WTC11 (cell line): ENCODE measurements at regions not wholly inside any gene's neighbourhood (a gene's known extent, or its start where the extent isn't known, plus 50 kb on each side); places are given as distances from the start of the nearest gene placed in this dataset.

Source experiments
- ATAC-seq: fragments of 200-7000 bp; cut with Tn5 transposase; 2 replicates; pipeline ENCODE4 v1.10.0; 2021; ENCODE audit warnings: mild to moderate bottlenecking, moderate library complexity
- CTCF ChIA-PET: fragments of 300-600 bp; sonication (Branson Sonifier 250); formaldehyde crosslinking; loops from one replicate; lab custom pipeline; 2021; ENCODE audit warnings: antibody characterized with exemption; lab: Charles Lee
- POLR2A ChIA-PET: fragments of 350-600 bp; sonication (Branson Sonifier 250); formaldehyde crosslinking; loops from one replicate; lab custom pipeline; 2021; ENCODE audit warnings: antibody characterized with exemption; lab: Charles Lee
- DNase-seq: peaks from one replicate; pipeline ENCODE4 v3.0.0; 2021; ENCODE audit warnings: low spot score
- H3K27ac Mint-ChIP-seq: 2 replicates; pipeline ENCODE4 v1.8.0; 2021; ENCODE audit warnings: mixed read lengths
- H3K27me3 Mint-ChIP-seq: 2 replicates; pipeline ENCODE4 v1.8.0; 2021; ENCODE audit warnings: low read depth, mild to moderate bottlenecking, moderate library complexity, mixed read lengths
- H3K36me3 Mint-ChIP-seq: 2 replicates; pipeline ENCODE4 v1.8.0; 2021; ENCODE audit warnings: mixed read lengths
- H3K4me1 Mint-ChIP-seq: 2 replicates; pipeline ENCODE4 v1.8.0; 2022; ENCODE audit warnings: mixed read lengths
- H3K4me3 Mint-ChIP-seq: 2 replicates; pipeline ENCODE4 v1.8.0; 2021; ENCODE audit warnings: mild to moderate bottlenecking, moderate library complexity, mixed read lengths
- H3K9me3 Mint-ChIP-seq: 2 replicates; pipeline ENCODE4 v1.8.0; 2021; ENCODE audit warnings: mixed read lengths
- E2F4 ChIP-seq: sonication (generic); formaldehyde crosslinking; IDR thresholded peaks from 2 replicates; pipeline ENCODE4 v1.8.1; 2022; ENCODE audit warnings: low read depth, mild to moderate bottlenecking, moderate library complexity, missing genetic modification reagents, borderline replicate concordance
- ELF4 ChIP-seq: sonication (generic); formaldehyde crosslinking; IDR thresholded peaks from 2 replicates; pipeline ENCODE4 v1.8.1; 2022; ENCODE audit warnings: low read depth, mild to moderate bottlenecking, moderate library complexity, missing genetic modification reagents
- ETV6 ChIP-seq: sonication (generic); formaldehyde crosslinking; IDR thresholded peaks from 2 replicates; pipeline ENCODE4 v1.8.1; 2022; ENCODE audit warnings: mild to moderate bottlenecking, missing genetic modification reagents
- FOXP1 ChIP-seq: sonication (generic); formaldehyde crosslinking; IDR thresholded peaks from 2 replicates; pipeline ENCODE4 v1.8.0; 2022; ENCODE audit warnings: missing genetic modification reagents, mild to moderate bottlenecking, moderate library complexity, borderline replicate concordance
- GRHL2 ChIP-seq: fragments of 250-450 bp; sonication (Bioruptor Pico); IDR thresholded peaks from 2 replicates; pipeline ENCODE4 v1.8.0; 2022; ENCODE audit warnings: mild to moderate bottlenecking, moderate library complexity; ENCODE audit not compliant: insufficient replicate concordance, severe bottlenecking
- RELA ChIP-seq: sonication (generic); formaldehyde crosslinking; IDR thresholded peaks from 2 replicates; pipeline ENCODE4 v1.8.1; 2022; ENCODE audit warnings: missing genetic modification reagents, mild to moderate bottlenecking, borderline replicate concordance
- SMAD3 ChIP-seq: sonication (generic); formaldehyde crosslinking; IDR thresholded peaks from 2 replicates; pipeline ENCODE4 v1.8.0; 2022; ENCODE audit warnings: missing genetic modification reagents, mild to moderate bottlenecking, borderline replicate concordance
- SOX15 ChIP-seq: fragments of 250-450 bp; sonication (Bioruptor Pico); IDR thresholded peaks from 2 replicates; pipeline ENCODE4 v1.9.0; 2021; ENCODE audit warnings: mild to moderate bottlenecking
- TP53 ChIP-seq: sonication (generic); formaldehyde crosslinking; IDR thresholded peaks from 2 replicates; pipeline ENCODE4 v1.8.1; 2023; ENCODE audit warnings: mild to moderate bottlenecking, missing genetic modification reagents
- USF2 ChIP-seq: sonication (generic); formaldehyde crosslinking; IDR thresholded peaks from 2 replicates; pipeline ENCODE4 v1.8.1; 2023; ENCODE audit warnings: mild to moderate bottlenecking, missing genetic modification reagents, moderate library complexity
- ZBTB21 ChIP-seq: sonication (generic); formaldehyde crosslinking; IDR thresholded peaks from 2 replicates; pipeline ENCODE4 v1.8.1; 2023; ENCODE audit warnings: mild to moderate bottlenecking, missing genetic modification reagents, borderline replicate concordance
- ZMAT4 ChIP-seq: fragments of 250-450 bp; sonication (Bioruptor Pico); IDR thresholded peaks from 2 replicates; pipeline ENCODE4 v1.9.0; 2021; ENCODE audit warnings: mild to moderate bottlenecking
- ZNF317 ChIP-seq: sonication (generic); formaldehyde crosslinking; IDR thresholded peaks from 2 replicates; pipeline ENCODE4 v1.8.1; 2023; ENCODE audit warnings: low read depth, mild to moderate bottlenecking, moderate library complexity, missing genetic modification reagents, borderline replicate concordance
- TF ChIP-seq, protein P1 (sequence below): sonication (generic); formaldehyde crosslinking; conservative IDR thresholded peaks from 2 replicates; pipeline ENCODE4 v1.8.1; 2022; ENCODE audit warnings: mild to moderate bottlenecking, missing genetic modification reagents
- TF ChIP-seq, protein P2 (sequence below): sonication (generic); formaldehyde crosslinking; IDR thresholded peaks from 2 replicates; pipeline ENCODE4 v1.8.0; 2022; ENCODE audit warnings: mild to moderate bottlenecking, missing genetic modification reagents
- TF ChIP-seq, protein P3 (sequence below): sonication (generic); formaldehyde crosslinking; IDR thresholded peaks from 2 replicates; pipeline ENCODE4 v1.8.1; 2023; ENCODE audit warnings: mild to moderate bottlenecking, moderate library complexity, missing genetic modification reagents
- TF ChIP-seq, protein P4 (sequence below): sonication (generic); formaldehyde crosslinking; IDR thresholded peaks from 2 replicates; pipeline ENCODE4 v1.8.1; 2022; ENCODE audit warnings: mild to moderate bottlenecking, missing genetic modification reagents, moderate library complexity, borderline replicate concordance
- TF ChIP-seq, protein P5 (sequence below): fragments of 250-450 bp; sonication (Bioruptor Pico); IDR thresholded peaks from 2 replicates; pipeline ENCODE4 v1.9.0; 2021; ENCODE audit warnings: mild to moderate bottlenecking

GRCh38 chr11:8826139-8826786, 84.7 kb upstream of the AKIP1 start (continued):
- TF ChIP-seq E2F4 (CRISPR knock-in tag): no peak
- no peak for TF ChIP-seq GRHL2 (CRISPR knock-in tag)
- TF ChIP-seq ZMAT4 (CRISPR knock-in tag): no peak
- TF ChIP-seq ELF4 (CRISPR knock-in tag): no peak
- TF ChIP-seq ZBTB21 (CRISPR knock-in tag): no peak
- TF ChIP-seq, protein P1, sequence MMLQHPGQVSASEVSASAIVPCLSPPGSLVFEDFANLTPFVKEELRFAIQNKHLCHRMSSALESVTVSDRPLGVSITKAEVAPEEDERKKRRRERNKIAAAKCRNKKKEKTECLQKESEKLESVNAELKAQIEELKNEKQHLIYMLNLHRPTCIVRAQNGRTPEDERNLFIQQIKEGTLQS (CRISPR knock-in tag): no peak
- TF ChIP-seq TP53: no peak
- TF ChIP-seq, protein P2, sequence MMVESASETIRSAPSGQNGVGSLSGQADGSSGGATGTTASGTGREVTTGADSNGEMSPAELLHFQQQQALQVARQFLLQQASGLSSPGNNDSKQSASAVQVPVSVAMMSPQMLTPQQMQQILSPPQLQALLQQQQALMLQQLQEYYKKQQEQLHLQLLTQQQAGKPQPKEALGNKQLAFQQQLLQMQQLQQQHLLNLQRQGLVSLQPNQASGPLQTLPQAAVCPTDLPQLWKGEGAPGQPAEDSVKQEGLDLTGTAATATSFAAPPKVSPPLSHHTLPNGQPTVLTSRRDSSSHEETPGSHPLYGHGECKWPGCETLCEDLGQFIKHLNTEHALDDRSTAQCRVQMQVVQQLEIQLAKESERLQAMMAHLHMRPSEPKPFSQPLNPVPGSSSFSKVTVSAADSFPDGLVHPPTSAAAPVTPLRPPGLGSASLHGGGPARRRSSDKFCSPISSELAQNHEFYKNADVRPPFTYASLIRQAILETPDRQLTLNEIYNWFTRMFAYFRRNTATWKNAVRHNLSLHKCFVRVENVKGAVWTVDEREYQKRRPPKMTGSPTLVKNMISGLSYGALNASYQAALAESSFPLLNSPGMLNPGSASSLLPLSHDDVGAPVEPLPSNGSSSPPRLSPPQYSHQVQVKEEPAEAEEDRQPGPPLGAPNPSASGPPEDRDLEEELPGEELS: no peak

- peaks cover 15% of the 10 kb centered on the region for H3K4me1 Mint-ChIP-seq
- H3K9me3 Mint-ChIP-seq: no peaks in the 10 kb centered on the region
- ChIA-PET POLR2A (interaction anchor here (0.5 kb wide), 1 partner anchor 371 kb away, joined by 3 read pairs; no protein-coding TSS in a partner anchor), CTCF (interaction anchor here (1.4 to 2.5 kb wide), 3 partner anchors 7 to 41 kb away, joined by 3 to 8 read pairs (median 5); a partner anchor contains a TSS)
- no peak overlapping the region for H3K27ac Mint-ChIP-seq
- no peaks in the 10 kb centered on the region for H3K27me3 Mint-ChIP-seq
- ATAC-seq: no peak
- no peak for DNase-seq
- no peaks in the 10 kb centered on the region; the same call in 1 of the 2 replicates for H3K36me3 Mint-ChIP-seq
- no peak overlapping the region for H3K4me3 Mint-ChIP-seq
- TF ChIP-seq SOX15 (CRISPR knock-in tag): no peak
- TF ChIP-seq ZNF317 (CRISPR knock-in tag): no peak
- TF ChIP-seq, protein P3, sequence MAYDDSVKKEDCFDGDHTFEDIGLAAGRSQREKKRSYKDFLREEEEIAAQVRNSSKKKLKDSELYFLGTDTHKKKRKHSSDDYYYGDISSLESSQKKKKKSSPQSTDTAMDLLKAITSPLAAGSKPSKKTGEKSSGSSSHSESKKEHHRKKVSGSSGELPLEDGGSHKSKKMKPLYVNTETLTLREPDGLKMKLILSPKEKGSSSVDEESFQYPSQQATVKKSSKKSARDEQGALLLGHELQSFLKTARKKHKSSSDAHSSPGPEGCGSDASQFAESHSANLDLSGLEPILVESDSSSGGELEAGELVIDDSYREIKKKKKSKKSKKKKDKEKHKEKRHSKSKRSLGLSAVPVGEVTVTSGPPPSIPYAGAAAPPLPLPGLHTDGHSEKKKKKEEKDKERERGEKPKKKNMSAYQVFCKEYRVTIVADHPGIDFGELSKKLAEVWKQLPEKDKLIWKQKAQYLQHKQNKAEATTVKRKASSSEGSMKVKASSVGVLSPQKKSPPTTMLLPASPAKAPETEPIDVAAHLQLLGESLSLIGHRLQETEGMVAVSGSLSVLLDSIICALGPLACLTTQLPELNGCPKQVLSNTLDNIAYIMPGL (CRISPR knock-in tag): no peak
- TF ChIP-seq SMAD3 (CRISPR knock-in tag): no peak
- TF ChIP-seq USF2 (CRISPR knock-in tag): no peak
- no peak for TF ChIP-seq ETV6 (CRISPR knock-in tag)
- TF ChIP-seq FOXP1 (CRISPR knock-in tag): no peak
- no peak for TF ChIP-seq E2F4 (CRISPR knock-in tag)
- TF ChIP-seq RELA (CRISPR knock-in tag): no peak
- TF ChIP-seq, protein P4, sequence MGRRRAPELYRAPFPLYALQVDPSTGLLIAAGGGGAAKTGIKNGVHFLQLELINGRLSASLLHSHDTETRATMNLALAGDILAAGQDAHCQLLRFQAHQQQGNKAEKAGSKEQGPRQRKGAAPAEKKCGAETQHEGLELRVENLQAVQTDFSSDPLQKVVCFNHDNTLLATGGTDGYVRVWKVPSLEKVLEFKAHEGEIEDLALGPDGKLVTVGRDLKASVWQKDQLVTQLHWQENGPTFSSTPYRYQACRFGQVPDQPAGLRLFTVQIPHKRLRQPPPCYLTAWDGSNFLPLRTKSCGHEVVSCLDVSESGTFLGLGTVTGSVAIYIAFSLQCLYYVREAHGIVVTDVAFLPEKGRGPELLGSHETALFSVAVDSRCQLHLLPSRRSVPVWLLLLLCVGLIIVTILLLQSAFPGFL (CRISPR knock-in tag): no peak
- TF ChIP-seq, protein P5, sequence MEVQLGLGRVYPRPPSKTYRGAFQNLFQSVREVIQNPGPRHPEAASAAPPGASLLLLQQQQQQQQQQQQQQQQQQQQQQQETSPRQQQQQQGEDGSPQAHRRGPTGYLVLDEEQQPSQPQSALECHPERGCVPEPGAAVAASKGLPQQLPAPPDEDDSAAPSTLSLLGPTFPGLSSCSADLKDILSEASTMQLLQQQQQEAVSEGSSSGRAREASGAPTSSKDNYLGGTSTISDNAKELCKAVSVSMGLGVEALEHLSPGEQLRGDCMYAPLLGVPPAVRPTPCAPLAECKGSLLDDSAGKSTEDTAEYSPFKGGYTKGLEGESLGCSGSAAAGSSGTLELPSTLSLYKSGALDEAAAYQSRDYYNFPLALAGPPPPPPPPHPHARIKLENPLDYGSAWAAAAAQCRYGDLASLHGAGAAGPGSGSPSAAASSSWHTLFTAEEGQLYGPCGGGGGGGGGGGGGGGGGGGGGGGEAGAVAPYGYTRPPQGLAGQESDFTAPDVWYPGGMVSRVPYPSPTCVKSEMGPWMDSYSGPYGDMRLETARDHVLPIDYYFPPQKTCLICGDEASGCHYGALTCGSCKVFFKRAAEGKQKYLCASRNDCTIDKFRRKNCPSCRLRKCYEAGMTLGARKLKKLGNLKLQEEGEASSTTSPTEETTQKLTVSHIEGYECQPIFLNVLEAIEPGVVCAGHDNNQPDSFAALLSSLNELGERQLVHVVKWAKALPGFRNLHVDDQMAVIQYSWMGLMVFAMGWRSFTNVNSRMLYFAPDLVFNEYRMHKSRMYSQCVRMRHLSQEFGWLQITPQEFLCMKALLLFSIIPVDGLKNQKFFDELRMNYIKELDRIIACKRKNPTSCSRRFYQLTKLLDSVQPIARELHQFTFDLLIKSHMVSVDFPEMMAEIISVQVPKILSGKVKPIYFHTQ (CRISPR knock-in tag): no peak
These were observed 84.0 kb upstream of the AKIP1 start for GRCh38 chr11:8826901-8827560.
